H1 (cell line): ENCODE measurements at regions not wholly inside any gene's neighbourhood (a gene's known extent, or its start where the extent isn't known, plus 50 kb on each side); places are given as distances from the start of the nearest gene placed in this dataset.

Experiments used
- CTCF ChIA-PET: fragments of 300-600 bp; sonication (Branson Sonifier 250); formaldehyde crosslinking; loops from one replicate; lab custom pipeline; 2021; ENCODE audit not compliant: partially characterized antibody; lab: Charles Lee
- POLR2A ChIA-PET: fragments of 300-600 bp; sonication (Branson Sonifier 250); formaldehyde crosslinking; loops from one replicate; lab custom pipeline; 2021; ENCODE audit warnings: inconsistent platforms; ENCODE audit not compliant: partially characterized antibody; lab: Charles Lee
- DNase-seq, 2 experiments: peaks; one replicate each; pipeline versions ENCODE4 v3.0.0 to v3.0.0-alpha.2; 2010 to 2022; ENCODE audit warnings: low spot score in 2 of 2, low read depth in 1 of 2, mixed read lengths in 1 of 2
- FAIRE-seq: peaks from 2 replicates; lab custom pipeline; 2011; peaks lifted over from hg19 to GRCh38; lab: Jason Lieb, UNC
- H2AFZ ChIP-seq: 2 replicates; pipeline ENCODE4 v1.8.1; 2012; ENCODE audit warnings: low read length, inconsistent platforms
- H2AK5ac ChIP-seq: 2 replicates; pipeline ENCODE4 v1.6.1; 2013; ENCODE audit warnings: low read depth, low read length
- H2BK120ac ChIP-seq: replicated peaks from 2 replicates; pipeline ENCODE3; 2013; ENCODE audit warnings: low read depth, low read length, inconsistent platforms
- H2BK12ac ChIP-seq: 2 replicates; pipeline ENCODE4 v1.6.1; 2013; ENCODE audit warnings: low read depth, low read length
- H2BK15ac ChIP-seq: 2 replicates; pipeline ENCODE4 v1.6.1; 2013; ENCODE audit warnings: low read length
- H2BK20ac ChIP-seq: 2 replicates; pipeline ENCODE4 v1.6.1; 2013; ENCODE audit warnings: low read length
- H2BK5ac ChIP-seq: 2 replicates; pipeline ENCODE4 v1.6.1; 2013; ENCODE audit warnings: low read depth, low read length
- H3K14ac ChIP-seq: 2 replicates; pipeline ENCODE4 v1.6.1; 2013; ENCODE audit warnings: inconsistent platforms; ENCODE audit not compliant: insufficient read length
- H3K18ac ChIP-seq: 2 replicates; pipeline ENCODE4 v1.6.1; 2013; ENCODE audit warnings: low read length; ENCODE audit errors: extremely low read depth
- H3K23ac ChIP-seq: 2 replicates; pipeline ENCODE4 v1.6.1; 2013; ENCODE audit warnings: inconsistent platforms; ENCODE audit not compliant: insufficient read length
- H3K23me2 ChIP-seq: 2 replicates; pipeline ENCODE4 v1.6.1; 2013; ENCODE audit warnings: low read depth, low read length
- H3K27ac ChIP-seq: 2 replicates; pipeline ENCODE4 v1.6.1; 2011; ENCODE audit warnings: low read depth, low read length, inconsistent platforms
- H3K27me3 ChIP-seq, 4 experiments: replicated peaks in 1 of 4; 1 replicate in 1 of 4; 2 replicates in 3 of 4; pipeline versions ENCODE4 v1.6.1 to v1.8.1; 2011 to 2013; ENCODE audit warnings: low read length in 3 of 4, mild to moderate bottlenecking in 3 of 4, inconsistent platforms in 2 of 4, mixed read lengths in 2 of 4, moderate library complexity in 1 of 4; ENCODE audit not compliant: control insufficient read depth in 3 of 4, insufficient read depth in 3 of 4; ENCODE audit errors: extremely low read depth in 1 of 4
- H3K36me3 ChIP-seq, 4 experiments: 2 replicates each; pipeline versions ENCODE4 v1.6.1 to v1.8.1; 2011 to 2013; ENCODE audit warnings: mild to moderate bottlenecking in 4 of 4, low read length in 3 of 4, moderate library complexity in 2 of 4, control low read depth in 1 of 4, inconsistent platforms in 1 of 4; ENCODE audit not compliant: insufficient read depth in 4 of 4, control insufficient read depth in 2 of 4
- H3K4ac ChIP-seq: replicated peaks from 2 replicates; pipeline ENCODE3; 2013; ENCODE audit warnings: low read length, low read depth, mixed read lengths, inconsistent platforms; ENCODE audit not compliant: insufficient read length
- H3K4me1 ChIP-seq, 4 experiments: replicated peaks in 1 of 4; 1 replicate in 1 of 4; 2 replicates in 3 of 4; pipeline versions ENCODE4 v1.6.1 to v1.8.1; 2011 to 2013; ENCODE audit warnings: low read length in 3 of 4, inconsistent platforms in 2 of 4, mixed read lengths in 1 of 4; ENCODE audit not compliant: insufficient read depth in 4 of 4, control insufficient read depth in 3 of 4
- H3K4me2 ChIP-seq, 2 experiments: 2 replicates each; pipeline versions ENCODE4 v1.6.1 to v1.8.1; 2011 to 2013; ENCODE audit warnings: low read depth in 2 of 2, low read length in 2 of 2, control low read depth in 1 of 2, inconsistent platforms in 1 of 2, mild to moderate bottlenecking in 1 of 2; ENCODE audit not compliant: insufficient read depth in 1 of 2
- H3K4me3 ChIP-seq, 4 experiments: fragments of 200-600, 300-600 bp in 1 of 4; sonication (generic), shearing (Covaris generic), sonication (Bioruptor Twin) in 1 of 4; 2 replicates each; pipeline versions ENCODE4 v1.5.1 to v1.8.1; 2011 to 2016; ENCODE audit warnings: low read length in 4 of 4, low read depth in 3 of 4, control low read depth in 2 of 4, inconsistent platforms in 2 of 4, mild to moderate bottlenecking in 2 of 4, mixed read lengths in 1 of 4, moderate library complexity in 1 of 4; ENCODE audit not compliant: insufficient read depth in 2 of 4; ENCODE audit errors: extremely low read depth in 1 of 4
- H3K56ac ChIP-seq: replicated peaks from 2 replicates; pipeline ENCODE3; 2013; ENCODE audit warnings: low read depth, mild to moderate bottlenecking, mixed read lengths, low read length, inconsistent platforms; ENCODE audit not compliant: insufficient read length
- H3K79me1 ChIP-seq: 2 replicates; pipeline ENCODE4 v1.6.1; 2013; ENCODE audit warnings: low read depth, low read length, control low read depth
- H3K79me2 ChIP-seq, 2 experiments: 2 replicates each; pipeline versions ENCODE4 v1.6.1 to v1.8.1; 2012 to 2013; ENCODE audit warnings: low read length in 2 of 2, mild to moderate bottlenecking in 2 of 2, inconsistent platforms in 1 of 2; ENCODE audit not compliant: insufficient read depth in 2 of 2, control insufficient read depth in 1 of 2
- H3K9ac ChIP-seq, 4 experiments: replicated peaks in 1 of 4; 1 replicate in 1 of 4; 2 replicates in 3 of 4; pipeline versions ENCODE4 v1.6.1 to v1.8.1; 2011 to 2013; ENCODE audit warnings: low read depth in 3 of 4, low read length in 3 of 4, control low read depth in 2 of 4, mild to moderate bottlenecking in 2 of 4, moderate library complexity in 2 of 4, inconsistent platforms in 1 of 4; ENCODE audit errors: extremely low read depth in 1 of 4
- H3K9me3 ChIP-seq, 2 experiments: 2 replicates each; pipeline versions ENCODE4 v1.6.1 to v1.8.1; 2012 to 2013; ENCODE audit warnings: mild to moderate bottlenecking in 2 of 2, moderate library complexity in 2 of 2, control low read depth in 1 of 2, inconsistent platforms in 1 of 2, low read depth in 1 of 2, low read length in 1 of 2, mixed read lengths in 1 of 2; ENCODE audit not compliant: insufficient read depth in 2 of 2
- H4K20me1 ChIP-seq, 2 experiments: replicated peaks in 1 of 2; 2 replicates each; pipeline versions ENCODE3 to v1.8.1; 2011 to 2013; ENCODE audit warnings: inconsistent platforms in 2 of 2, low read length in 2 of 2, mild to moderate bottlenecking in 1 of 2; ENCODE audit not compliant: insufficient read depth in 2 of 2, control insufficient read depth in 1 of 2
- H4K5ac ChIP-seq: 2 replicates; pipeline ENCODE4 v1.6.1; 2013; ENCODE audit warnings: low read length, low read depth, mixed read lengths, inconsistent platforms; ENCODE audit not compliant: insufficient read length
- H4K8ac ChIP-seq: 2 replicates; pipeline ENCODE4 v1.8.0; 2013; ENCODE audit warnings: mild to moderate bottlenecking, moderate library complexity, low read length, inconsistent platforms; ENCODE audit not compliant: insufficient read depth; ENCODE audit errors: extremely low read depth
- H4K91ac ChIP-seq: replicated peaks from 2 replicates; pipeline ENCODE3; 2013; ENCODE audit warnings: low read length, mixed read lengths, inconsistent platforms; ENCODE audit not compliant: insufficient read length
- BRCA1 ChIP-seq: IDR thresholded peaks from 2 replicates; pipeline ENCODE4 v1.6.1; 2012; ENCODE audit warnings: low read depth, low read length, improper control_type of control experiment
- KDM4A ChIP-seq: IDR thresholded peaks from one replicate; pipeline ENCODE4 v1.7.1; 2012; ENCODE audit warnings: low read depth, mild to moderate bottlenecking, moderate library complexity, low read length, inconsistent platforms; ENCODE audit not compliant: severe bottlenecking
- NANOG ChIP-seq: IDR thresholded peaks from 2 replicates; pipeline ENCODE4 v1.6.1; 2011; ENCODE audit warnings: low read length, low read depth, mild to moderate bottlenecking, inconsistent platforms; ENCODE audit not compliant: insufficient read depth, poor library complexity, severe bottlenecking
- POLR2A ChIP-seq, 2 experiments: IDR thresholded peaks; 1 replicate in 1 of 2; 2 replicates in 1 of 2; pipeline ENCODE4 v1.6.1; 2011; ENCODE audit warnings: low read depth in 2 of 2, low read length in 2 of 2, mild to moderate bottlenecking in 2 of 2; ENCODE audit errors: control extremely low read depth in 1 of 2
- POU5F1 ChIP-seq: IDR thresholded peaks from 2 replicates; pipeline ENCODE4 v1.6.1; 2011; ENCODE audit warnings: low read depth, mild to moderate bottlenecking, low read length, moderate library complexity
- SUZ12 ChIP-seq: fragments of 200-600 bp; sonication (generic); IDR thresholded peaks from 2 replicates; pipeline ENCODE4 v1.6.1; 2012; ENCODE audit warnings: mild to moderate bottlenecking, inconsistent platforms, low read length, moderate library complexity, mixed read lengths
- WGBS, 2 experiments: shearing (Covaris generic) in 1 of 2; methylation state at CpG; one replicate each; pipeline versions ENCODE4 v1.1.6 to v1.1.7; 2013 to 2015; ENCODE audit warnings: low lambda C conversion rate in 2 of 2, mixed read lengths in 2 of 2, inconsistent platforms in 1 of 2, low coverage in 1 of 2, missing lambda C conversion rate in 1 of 2; ENCODE audit not compliant: insufficient replicate concordance in 2 of 2, insufficient coverage in 1 of 2, insufficient read length in 1 of 2; ENCODE audit errors: extremely low coverage in 1 of 2, missing lambda C conversion rate in 1 of 2; 5-methylcytosine and 5-hydroxymethylcytosine counted together

DNA sequence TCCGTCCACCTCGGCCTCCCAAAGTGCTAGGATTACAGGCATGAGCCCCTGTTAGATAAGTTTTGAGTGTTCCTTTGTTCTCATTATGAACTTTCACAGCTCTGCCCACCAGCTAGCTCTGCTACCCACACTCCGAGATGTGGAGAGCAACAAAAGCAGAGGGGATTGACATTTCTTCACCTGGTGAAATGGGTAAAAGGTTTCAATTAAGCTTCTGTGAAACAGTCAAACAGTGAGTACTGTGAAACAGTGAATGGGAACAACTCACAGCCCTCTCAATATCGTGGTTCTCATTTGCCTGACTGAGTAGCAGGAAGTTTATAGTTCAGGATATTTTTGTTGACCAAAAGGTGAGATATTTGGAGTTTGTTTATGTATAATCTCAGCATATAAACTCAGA is 412.8 kb downstream of the CD83 start:
- POLR2A ChIA-PET: no interaction called here
- DNase-seq (no peak), FAIRE-seq (no peak)
- Histone ChIP-seq H2BK20ac (no peak overlapping the region), H3K79me1 (no peaks in the 10 kb centered on the region), H3K27me3 (no peaks in the 10 kb centered on the region; a peak in 1 of 7 replicates), H4K91ac (no peak overlapping the region), H3K4me2 (no peak overlapping the region), H3K23ac (no peak overlapping the region), H2BK120ac (no peak overlapping the region), H3K4me3 (no peak overlapping the region), H3K14ac (no peak overlapping the region), H3K27ac (no peak overlapping the region), H3K79me2 (no peaks in the 10 kb centered on the region)
- no peak for TF ChIP-seq NANOG
- TF ChIP-seq SUZ12: no peak
- no peak for TF ChIP-seq POU5F1
- TF ChIP-seq POLR2A (IDR thresholded peaks at IDR 0.05; ENCODE audit: control extremely low read depth in 1 of 2, low read depth in 2 of 2, low read length in 2 of 2): no peak
- no peak for TF ChIP-seq BRCA1
- no peak for TF ChIP-seq KDM4A
- TF ChIP-seq, all 59 proteins: peak for 0
- H3K56ac ChIP-seq: no peak overlapping the region
- H3K23me2 ChIP-seq: no peaks in the 10 kb centered on the region
- no peak overlapping the region for H2AK5ac ChIP-seq
- no peak overlapping the region for H3K9ac ChIP-seq
- no peaks in the 10 kb centered on the region for H3K36me3 ChIP-seq
- H3K18ac ChIP-seq: no peak overlapping the region
- CTCF ChIA-PET: interaction anchor here (1.2 kb wide), 1 partner anchor 333 kb away, joined by 3 read pairs; no protein-coding TSS in a partner anchor
- H2BK12ac ChIP-seq: no peak overlapping the region
- no peak overlapping the region for H2AFZ ChIP-seq
- no peaks in the 10 kb centered on the region; a peak in 1 of 4 replicates for H3K9me3 ChIP-seq
- WGBS, 2 experiments: 92% methylated on average over 4 of the region's 4 CpGs; no CpG with 5 or more reads in 1 of the 2 experiments
- H4K20me1 ChIP-seq: no peaks in the 10 kb centered on the region
- no peak overlapping the region for H3K4ac ChIP-seq
- no peak overlapping the region for H2BK15ac ChIP-seq
- H2BK5ac ChIP-seq: no peak overlapping the region
- H4K8ac ChIP-seq: no peak overlapping the region
- H4K5ac ChIP-seq: no peak overlapping the region
- no peaks in the 10 kb centered on the region for H3K4me1 ChIP-seq
